A549 (cell line): ENCODE measurements at regions not wholly inside any gene's neighbourhood (a gene's known extent, or its start where the extent isn't known, plus 50 kb on each side); places are given as distances from the start of the nearest gene placed in this dataset.

Source experiments
- ESRRA ChIP-seq: fragments of 150-350 bp; IDR thresholded peaks from 2 replicates; pipeline ENCODE4 v1.6.1; 2014; ENCODE audit warnings: mild to moderate bottlenecking, low read length, borderline replicate concordance
- HOXA7 ChIP-seq: fragments of 250-450 bp; sonication (Bioruptor Pico); IDR thresholded peaks from 2 replicates; pipeline ENCODE4 v1.5.0; 2020; ENCODE audit warnings: mild to moderate bottlenecking, moderate library complexity
- KDM1A ChIP-seq: fragments of 200-600 bp; sonication (generic); IDR thresholded peaks from 2 replicates; pipeline ENCODE4 v1.6.1; 2016; ENCODE audit warnings: low read depth, mild to moderate bottlenecking
- MAZ ChIP-seq: fragments of 150-350 bp; IDR thresholded peaks from 2 replicates; pipeline ENCODE4 v1.6.1; 2014; ENCODE audit warnings: antibody characterized with exemption, low read depth, low read length, borderline replicate concordance
- POLR2A ChIP-seq: IDR thresholded peaks from 2 replicates; pipeline ENCODE4 v1.6.1; 2012; ENCODE audit warnings: mild to moderate bottlenecking, low read length
- RAD21 ChIP-seq, 2 experiments: fragments of >200 bp in 1 of 2; sonication (Bioruptor Twin) in 1 of 2; formaldehyde crosslinking in 1 of 2; IDR thresholded peaks in 1 of 2; conservative IDR thresholded peaks in 1 of 2; 2 replicates in 1 of 2; 3 replicates in 1 of 2; pipeline ENCODE4 v1.6.1; 2012 to 2018; ENCODE audit warnings: inconsistent platforms in 1 of 2
- TF ChIP-seq, protein P1 (sequence below): fragments of 250-450 bp; sonication (Bioruptor Pico); IDR thresholded peaks from 2 replicates; pipeline ENCODE4 v1.5.0; 2021; ENCODE audit warnings: mild to moderate bottlenecking, moderate library complexity, borderline replicate concordance
- TF ChIP-seq, protein P2 (sequence below): fragments of >200 bp; sonication (Bioruptor Twin); formaldehyde crosslinking; IDR thresholded peaks from 3 replicates; pipeline ENCODE4 v1.5.1; 2016

DNA sequence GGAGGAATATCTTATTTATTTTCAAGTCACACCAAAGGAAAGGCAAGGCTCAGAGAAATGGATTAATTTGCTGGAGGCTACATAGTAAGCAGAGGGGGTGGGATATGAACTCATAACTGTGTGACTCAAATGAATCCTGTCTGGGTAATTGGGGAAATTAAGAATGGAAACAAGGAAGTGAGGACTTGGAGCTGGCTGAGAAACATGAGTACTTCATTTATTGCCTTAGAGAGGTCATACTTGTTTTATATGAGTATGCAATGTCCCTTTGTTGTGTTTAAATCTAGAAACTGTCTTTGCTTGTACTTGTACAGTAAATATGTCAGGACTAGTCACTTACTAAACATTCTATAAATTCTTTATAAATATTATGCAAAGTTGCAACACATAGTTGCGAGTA, 2166.7 kb upstream of the PIK3C3 start:
- TF ChIP-seq POLR2A (no peak), RAD21 (conservative IDR thresholded peaks at IDR 0.05 in 1 of 2, IDR thresholded peaks at IDR 0.05 in 1 of 2) (no peak), KDM1A (no peak), ESRRA (no peak), HOXA7 (CRISPR knock-in tag) (no peak), MAZ (no peak)
- TF ChIP-seq, protein P1, sequence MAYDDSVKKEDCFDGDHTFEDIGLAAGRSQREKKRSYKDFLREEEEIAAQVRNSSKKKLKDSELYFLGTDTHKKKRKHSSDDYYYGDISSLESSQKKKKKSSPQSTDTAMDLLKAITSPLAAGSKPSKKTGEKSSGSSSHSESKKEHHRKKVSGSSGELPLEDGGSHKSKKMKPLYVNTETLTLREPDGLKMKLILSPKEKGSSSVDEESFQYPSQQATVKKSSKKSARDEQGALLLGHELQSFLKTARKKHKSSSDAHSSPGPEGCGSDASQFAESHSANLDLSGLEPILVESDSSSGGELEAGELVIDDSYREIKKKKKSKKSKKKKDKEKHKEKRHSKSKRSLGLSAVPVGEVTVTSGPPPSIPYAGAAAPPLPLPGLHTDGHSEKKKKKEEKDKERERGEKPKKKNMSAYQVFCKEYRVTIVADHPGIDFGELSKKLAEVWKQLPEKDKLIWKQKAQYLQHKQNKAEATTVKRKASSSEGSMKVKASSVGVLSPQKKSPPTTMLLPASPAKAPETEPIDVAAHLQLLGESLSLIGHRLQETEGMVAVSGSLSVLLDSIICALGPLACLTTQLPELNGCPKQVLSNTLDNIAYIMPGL, result no peak
- TF ChIP-seq, protein P2, sequence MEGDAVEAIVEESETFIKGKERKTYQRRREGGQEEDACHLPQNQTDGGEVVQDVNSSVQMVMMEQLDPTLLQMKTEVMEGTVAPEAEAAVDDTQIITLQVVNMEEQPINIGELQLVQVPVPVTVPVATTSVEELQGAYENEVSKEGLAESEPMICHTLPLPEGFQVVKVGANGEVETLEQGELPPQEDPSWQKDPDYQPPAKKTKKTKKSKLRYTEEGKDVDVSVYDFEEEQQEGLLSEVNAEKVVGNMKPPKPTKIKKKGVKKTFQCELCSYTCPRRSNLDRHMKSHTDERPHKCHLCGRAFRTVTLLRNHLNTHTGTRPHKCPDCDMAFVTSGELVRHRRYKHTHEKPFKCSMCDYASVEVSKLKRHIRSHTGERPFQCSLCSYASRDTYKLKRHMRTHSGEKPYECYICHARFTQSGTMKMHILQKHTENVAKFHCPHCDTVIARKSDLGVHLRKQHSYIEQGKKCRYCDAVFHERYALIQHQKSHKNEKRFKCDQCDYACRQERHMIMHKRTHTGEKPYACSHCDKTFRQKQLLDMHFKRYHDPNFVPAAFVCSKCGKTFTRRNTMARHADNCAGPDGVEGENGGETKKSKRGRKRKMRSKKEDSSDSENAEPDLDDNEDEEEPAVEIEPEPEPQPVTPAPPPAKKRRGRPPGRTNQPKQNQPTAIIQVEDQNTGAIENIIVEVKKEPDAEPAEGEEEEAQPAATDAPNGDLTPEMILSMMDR, result no peak
